HEK293 (cell line): ENCODE measurements at regions not wholly inside any gene's neighbourhood (a gene's known extent, or its start where the extent isn't known, plus 50 kb on each side); places are given as distances from the start of the nearest gene placed in this dataset.

ENCODE experiments used
- CTCF ChIA-PET: fragments of 350-600 bp; formaldehyde crosslinking; extraction: SDS; loops from one replicate; lab custom pipeline; 2021; ENCODE audit warnings: antibody characterized with exemption; lab: Yijun Ruan, JAX
- POLR2A ChIA-PET: fragments of 300-600 bp; formaldehyde crosslinking; extraction: SDS; loops from one replicate; lab custom pipeline; 2020; ENCODE audit warnings: antibody characterized with exemption, inconsistent platforms; lab: Yijun Ruan, JAX
- H3K27ac ChIP-seq: fragments of 200-500 bp; sonication (Bioruptor generic); 2 replicates; pipeline ENCODE4 v1.5.1; 2014; ENCODE audit warnings: low read depth, low read length, control low read depth, inconsistent platforms; ENCODE audit errors: extremely low read depth
- H3K36me3 ChIP-seq, 2 experiments: fragments of 200-500 bp in 1 of 2; sonication (Bioruptor generic) in 1 of 2; 1 replicate in 1 of 2; 2 replicates in 1 of 2; pipeline ENCODE4 v1.5.1; 2014 to 2017; ENCODE audit warnings: inconsistent platforms in 2 of 2, low read length in 2 of 2; ENCODE audit not compliant: control insufficient read depth in 2 of 2, insufficient read depth in 1 of 2
- H3K4me1 ChIP-seq: fragments of 200-500 bp; sonication (Bioruptor generic); 2 replicates; pipeline ENCODE4 v1.5.1; 2014; ENCODE audit warnings: mild to moderate bottlenecking, low read length, inconsistent platforms; ENCODE audit not compliant: control insufficient read depth, insufficient read depth
- H3K4me3 ChIP-seq: 2 replicates; pipeline ENCODE4 v1.5.1; 2011; ENCODE audit warnings: low read depth, mild to moderate bottlenecking, control low read depth, low read length, moderate library complexity
- H3K9me3 ChIP-seq: fragments of 200-500 bp; sonication (Bioruptor generic); 2 replicates; pipeline ENCODE4 v1.5.1; 2014; ENCODE audit warnings: low read depth, low read length, inconsistent platforms; ENCODE audit not compliant: control insufficient read depth, insufficient read depth
- ATF2 ChIP-seq: fragments of 450-650 bp; formaldehyde crosslinking; IDR thresholded peaks from 2 replicates; pipeline ENCODE4 v1.5.1; 2016; ENCODE audit warnings: missing biosample characterization, missing genetic modification characterization, low read depth
- BCL6B ChIP-seq: fragments of 450-650 bp; formaldehyde crosslinking; IDR thresholded peaks from 2 replicates; pipeline ENCODE4 v1.5.1; 2017; ENCODE audit warnings: missing biosample characterization, missing genetic modification characterization
- EGR2 ChIP-seq: fragments of 450-650 bp; formaldehyde crosslinking; IDR thresholded peaks from 2 replicates; pipeline ENCODE4 v1.5.1; 2016; ENCODE audit warnings: low read depth, missing biosample characterization, missing genetic modification characterization
- TRIM28 ChIP-seq: IDR thresholded peaks from 2 replicates; pipeline ENCODE4 v1.6.1; 2011; ENCODE audit warnings: low read length, control low read depth, borderline replicate concordance
- WT1 ChIP-seq: fragments of 450-650 bp; formaldehyde crosslinking; IDR thresholded peaks from 2 replicates; pipeline ENCODE4 v1.5.1; 2016; ENCODE audit warnings: missing biosample characterization, missing genetic modification characterization
- ZBTB1 ChIP-seq: fragments of 450-650 bp; formaldehyde crosslinking; IDR thresholded peaks from 2 replicates; pipeline ENCODE4 v1.5.1; 2016; ENCODE audit warnings: missing biosample characterization, missing genetic modification characterization
- ZBTB44 ChIP-seq: fragments of 450-650 bp; IDR thresholded peaks from 2 replicates; pipeline ENCODE4 v1.5.1; 2018; ENCODE audit warnings: missing biosample characterization, mild to moderate bottlenecking, missing genetic modification characterization
- ZNF155 ChIP-seq: fragments of 450-650 bp; formaldehyde crosslinking; IDR thresholded peaks from 2 replicates; pipeline ENCODE4 v1.5.1; 2016; ENCODE audit warnings: missing biosample characterization, missing genetic modification characterization
- ZNF174 ChIP-seq: fragments of 450-650 bp; formaldehyde crosslinking; IDR thresholded peaks from 2 replicates; pipeline ENCODE4 v1.5.0; 2017; ENCODE audit warnings: missing biosample characterization, mild to moderate bottlenecking, missing genetic modification characterization
- ZNF211 ChIP-seq: fragments of 450-650 bp; formaldehyde crosslinking; IDR thresholded peaks from 2 replicates; pipeline ENCODE4 v1.5.1; 2016; ENCODE audit warnings: low read depth, missing biosample characterization, missing genetic modification characterization
- ZNF23 ChIP-seq: fragments of 450-650 bp; formaldehyde crosslinking; IDR thresholded peaks from 2 replicates; pipeline ENCODE4 v1.5.1; 2016; ENCODE audit warnings: missing biosample characterization, missing genetic modification characterization, borderline replicate concordance
- ZNF239 ChIP-seq: fragments of 450-650 bp; formaldehyde crosslinking; IDR thresholded peaks from 2 replicates; pipeline ENCODE4 v1.5.1; 2016; ENCODE audit warnings: missing biosample characterization, missing genetic modification characterization
- ZNF423 ChIP-seq: fragments of 450-650 bp; formaldehyde crosslinking; IDR thresholded peaks from 2 replicates; pipeline ENCODE4 v1.5.1; 2016; ENCODE audit warnings: missing biosample characterization, missing genetic modification characterization
- ZNF518A ChIP-seq: fragments of 450-650 bp; formaldehyde crosslinking; conservative IDR thresholded peaks from 2 replicates; pipeline ENCODE4 v1.5.1; 2016; ENCODE audit warnings: low read depth, missing biosample characterization, missing genetic modification characterization
- ZNF548 ChIP-seq: fragments of 450-650 bp; formaldehyde crosslinking; IDR thresholded peaks from 2 replicates; pipeline ENCODE4 v1.5.1; 2016; ENCODE audit warnings: missing biosample characterization, missing genetic modification characterization
- ZNF626 ChIP-seq: fragments of 450-650 bp; sonication (Bioruptor Pico); formaldehyde crosslinking; IDR thresholded peaks from 2 replicates; pipeline ENCODE4 v1.5.1; 2018; ENCODE audit warnings: missing biosample characterization, missing genetic modification characterization, inconsistent platforms
- ZNF701 ChIP-seq: fragments of 450-650 bp; formaldehyde crosslinking; IDR thresholded peaks from 2 replicates; pipeline ENCODE4 v1.5.1; 2016; ENCODE audit warnings: missing biosample characterization, missing genetic modification characterization

GRCh38 chr9:73426269-73426668, 274.6 kb downstream of the ANXA1 start (continued):
- TF ChIP-seq ZNF23 = no peak
- no peak for TF ChIP-seq ZNF548 (tag by site-specific recombination)
- no peak for TF ChIP-seq ZNF701
- TF ChIP-seq WT1 = no peak
- TF ChIP-seq ZNF518A (tag by site-specific recombination) = no peak
- TF ChIP-seq TRIM28 = no peak
- TF ChIP-seq ZNF423 (tag by site-specific recombination) = no peak
- no peak for TF ChIP-seq ZNF626 (tag by site-specific recombination)
- no peak for TF ChIP-seq ZNF174 (tag by site-specific recombination)
- TF ChIP-seq ZNF211 = no peak
- TF ChIP-seq ATF2 (tag by site-specific recombination) = no peak

GRCh38 chr9:73434826-73435225, 283.2 kb downstream of the ANXA1 start:
- Histone ChIP-seq H3K9me3 (no peaks in the 10 kb centered on the region), H3K27ac (no peak overlapping the region), H3K4me3 (no peak overlapping the region), H3K36me3 (no peaks in the 10 kb centered on the region), H3K4me1 (no peaks in the 10 kb centered on the region)
- ChIA-PET POLR2A (no interaction called here), CTCF (no interaction called here)
- no peak for TF ChIP-seq ZBTB44 (tag by site-specific recombination)
- no peak for TF ChIP-seq ZNF239 (tag by site-specific recombination)
- TF ChIP-seq BCL6B (tag by site-specific recombination) = no peak
- no peak for TF ChIP-seq EGR2 (tag by site-specific recombination)
- TF ChIP-seq ZBTB1 (tag by site-specific recombination) = no peak
- no peak for TF ChIP-seq ZNF155 (tag by site-specific recombination)
